Liver (tissue), 8 donors: ENCODE measurements at regions not wholly inside any gene's neighbourhood (a gene's known extent, or its start where the extent isn't known, plus 50 kb on each side); places are given as distances from the start of the nearest gene placed in this dataset.

Source experiments
- DNase-seq: peaks from one replicate; pipeline ENCODE4 v3.0.0-alpha.2; 2017; ENCODE audit warnings: low spot score
- H3K27ac ChIP-seq, 2 donors: one replicate each; pipeline ENCODE4 v1.7.0; 2013; ENCODE audit warnings: inconsistent platforms in 2 of 2, low read length in 2 of 2, control low read depth in 1 of 2, low read depth in 1 of 2, mild to moderate bottlenecking in 1 of 2
- H3K27me3 ChIP-seq, 4 donors: one replicate each; pipeline versions ENCODE4 v1.6.1 to v1.7.0; 2013; ENCODE audit warnings: low read length in 3 of 4, inconsistent platforms in 1 of 4, mild to moderate bottlenecking in 1 of 4, moderate library complexity in 1 of 4; ENCODE audit not compliant: control insufficient read depth in 4 of 4, insufficient read depth in 4 of 4
- H3K36me3 ChIP-seq, 4 donors: one replicate each; pipeline versions ENCODE4 v1.6.1 to v1.7.0; 2013; ENCODE audit warnings: low read length in 3 of 4, mild to moderate bottlenecking in 3 of 4, low read depth in 1 of 4, moderate library complexity in 1 of 4; ENCODE audit not compliant: control insufficient read depth in 4 of 4, insufficient read depth in 3 of 4
- H3K4me1 ChIP-seq, 4 donors: one replicate each; pipeline versions ENCODE4 v1.6.1 to v1.7.0; 2013; ENCODE audit warnings: low read length in 3 of 4, mild to moderate bottlenecking in 3 of 4, moderate library complexity in 1 of 4; ENCODE audit not compliant: control insufficient read depth in 4 of 4, insufficient read depth in 4 of 4
- H3K4me3 ChIP-seq, 3 donors: one replicate each; pipeline versions ENCODE4 v1.6.1 to v1.7.0; 2013; ENCODE audit warnings: low read length in 3 of 3, control low read depth in 1 of 3, low read depth in 1 of 3, mild to moderate bottlenecking in 1 of 3
- H3K9ac ChIP-seq, 2 donors: one replicate each; pipeline ENCODE4 v1.7.0; 2013; ENCODE audit warnings: low read length in 2 of 2, mild to moderate bottlenecking in 2 of 2, moderate library complexity in 2 of 2, control low read depth in 1 of 2, low read depth in 1 of 2
- H3K9me3 ChIP-seq, 4 donors: one replicate each; pipeline versions ENCODE4 v1.6.1 to v1.7.0; 2013; ENCODE audit warnings: low read length in 3 of 4; ENCODE audit not compliant: control insufficient read depth in 4 of 4
- EGR1 ChIP-seq, 2 donors: IDR thresholded peaks; 2 replicates each; pipeline ENCODE4 v1.6.1; 2016 to 2018; ENCODE audit warnings: antibody characterized with exemption in 2 of 2, low read depth in 2 of 2
- FOXA1 ChIP-seq: IDR thresholded peaks from 2 replicates; pipeline ENCODE4 v1.6.1; 2016; ENCODE audit warnings: antibody characterized with exemption
- FOXA2 ChIP-seq: IDR thresholded peaks from 2 replicates; pipeline ENCODE4 v1.6.1; 2016; ENCODE audit warnings: antibody characterized with exemption
- GABPA ChIP-seq, 2 donors: IDR thresholded peaks in 1 of 2; conservative IDR thresholded peaks in 1 of 2; 2 replicates each; pipeline ENCODE4 v1.6.1; 2016; ENCODE audit warnings: antibody characterized with exemption in 2 of 2, mild to moderate bottlenecking in 1 of 2, moderate library complexity in 1 of 2
- HNF4A ChIP-seq, 2 donors: conservative IDR thresholded peaks; 2 replicates each; pipeline ENCODE4 v1.6.1; 2016; ENCODE audit warnings: antibody characterized with exemption in 2 of 2, mild to moderate bottlenecking in 2 of 2
- HNF4G ChIP-seq: IDR thresholded peaks from 2 replicates; pipeline ENCODE4 v1.6.1; 2016; ENCODE audit warnings: antibody characterized with exemption
- RAD21 ChIP-seq, 2 donors: IDR thresholded peaks; 2 replicates each; pipeline ENCODE4 v1.6.1; 2016; ENCODE audit warnings: antibody characterized with exemption in 2 of 2, mild to moderate bottlenecking in 2 of 2
- RXRA ChIP-seq, 2 donors: IDR thresholded peaks; 2 replicates each; pipeline ENCODE4 v1.6.1; 2017 to 2018; ENCODE audit warnings: antibody characterized with exemption in 2 of 2, mild to moderate bottlenecking in 1 of 2
- SP1 ChIP-seq: IDR thresholded peaks from 2 replicates; pipeline ENCODE4 v1.6.1; 2018; ENCODE audit warnings: antibody characterized with exemption, mild to moderate bottlenecking
- TAF1 ChIP-seq: conservative IDR thresholded peaks from 2 replicates; pipeline ENCODE4 v1.6.1; 2016; ENCODE audit warnings: antibody characterized with exemption, mild to moderate bottlenecking
- YY1 ChIP-seq: IDR thresholded peaks from 2 replicates; pipeline ENCODE4 v1.6.1; 2016; ENCODE audit warnings: antibody characterized with exemption, mild to moderate bottlenecking
- WGBS: extraction: QIAGEN DNeasy Blood & Tissue Kit; methylation state at CpG from one replicate; pipeline ENCODE4 v1.1.7; 2013; 5-methylcytosine and 5-hydroxymethylcytosine counted together
- TF ChIP-seq, protein P1 (sequence below): fragments of 150-350 bp; IDR thresholded peaks from 2 replicates; pipeline ENCODE4 v1.5.1; 2017; ENCODE audit warnings: improper control_type of control experiment, low read depth, low read length; ENCODE audit not compliant: missing input control
- donor health status: healthy.
- donor health status: healthy.
- donor health status: healthy.
- donor health status: healthy.
- donor health status: healthy.

DNA sequence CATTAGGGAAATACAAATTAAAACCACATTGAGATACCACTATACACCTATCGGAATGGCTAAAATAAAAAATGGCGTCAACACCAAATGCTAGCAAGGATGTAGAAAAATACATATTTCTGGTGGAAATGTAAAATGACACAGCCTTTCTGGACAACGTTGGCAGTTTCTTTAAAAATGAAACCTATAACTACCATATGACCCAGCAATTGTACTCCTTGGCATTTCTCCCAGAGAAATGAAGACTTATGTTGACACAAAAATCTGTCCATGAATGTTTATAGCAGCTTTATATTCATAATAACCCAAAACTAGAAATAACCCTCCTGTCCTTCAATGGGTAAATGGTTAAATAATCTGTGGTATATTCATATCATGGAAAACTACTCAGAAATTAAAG, 188.7 kb upstream of the RAD23B start:
- Histone ChIP-seq H3K4me1 (no peaks in the 10 kb centered on the region), H3K9ac (no peak overlapping the region), H3K27me3 (no peaks in the 10 kb centered on the region), H3K27ac (no peak overlapping the region), H3K4me3 (no peak overlapping the region), H3K36me3 (no peaks in the 10 kb centered on the region), H3K9me3 (no peaks in the 10 kb centered on the region)
- TF ChIP-seq, protein P1, sequence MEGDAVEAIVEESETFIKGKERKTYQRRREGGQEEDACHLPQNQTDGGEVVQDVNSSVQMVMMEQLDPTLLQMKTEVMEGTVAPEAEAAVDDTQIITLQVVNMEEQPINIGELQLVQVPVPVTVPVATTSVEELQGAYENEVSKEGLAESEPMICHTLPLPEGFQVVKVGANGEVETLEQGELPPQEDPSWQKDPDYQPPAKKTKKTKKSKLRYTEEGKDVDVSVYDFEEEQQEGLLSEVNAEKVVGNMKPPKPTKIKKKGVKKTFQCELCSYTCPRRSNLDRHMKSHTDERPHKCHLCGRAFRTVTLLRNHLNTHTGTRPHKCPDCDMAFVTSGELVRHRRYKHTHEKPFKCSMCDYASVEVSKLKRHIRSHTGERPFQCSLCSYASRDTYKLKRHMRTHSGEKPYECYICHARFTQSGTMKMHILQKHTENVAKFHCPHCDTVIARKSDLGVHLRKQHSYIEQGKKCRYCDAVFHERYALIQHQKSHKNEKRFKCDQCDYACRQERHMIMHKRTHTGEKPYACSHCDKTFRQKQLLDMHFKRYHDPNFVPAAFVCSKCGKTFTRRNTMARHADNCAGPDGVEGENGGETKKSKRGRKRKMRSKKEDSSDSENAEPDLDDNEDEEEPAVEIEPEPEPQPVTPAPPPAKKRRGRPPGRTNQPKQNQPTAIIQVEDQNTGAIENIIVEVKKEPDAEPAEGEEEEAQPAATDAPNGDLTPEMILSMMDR: no peak
- no peak for DNase-seq
- 84% methylated on average over 3 of the region's 3 CpGs for WGBS

DNA sequence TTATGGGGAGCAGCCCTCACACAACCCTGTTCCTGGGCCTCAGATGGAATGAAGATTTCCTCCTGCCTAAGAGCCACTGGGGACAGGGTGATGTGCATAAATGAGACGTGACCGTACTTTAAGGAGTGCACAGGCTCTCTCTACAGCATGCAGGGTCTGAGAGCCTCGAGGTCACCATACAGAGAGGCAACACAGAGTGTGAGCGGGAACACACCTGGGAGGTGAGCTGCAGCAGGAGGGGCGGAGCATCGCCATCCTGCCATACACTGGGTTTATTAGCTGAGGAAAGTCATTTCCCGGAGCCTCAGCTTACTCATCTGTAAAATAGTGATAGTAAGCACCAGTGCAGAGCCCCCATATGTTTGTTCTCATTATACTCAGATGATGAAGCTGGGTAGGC, 182.5 kb upstream of the RAD23B start:
- H3K4me3 ChIP-seq: no peak overlapping the region
- TF ChIP-seq TAF1 (no peak), FOXA2 (no peak), HNF4G (no peak), HNF4A (conservative IDR thresholded peaks at IDR 0.05) (no peak), FOXA1 (no peak), RAD21 (IDR thresholded peaks at IDR 0.05) (no peak), RXRA (IDR thresholded peaks at IDR 0.05) (no peak), SP1 (no peak)
- no peaks in the 10 kb centered on the region for H3K4me1 ChIP-seq
- H3K36me3 ChIP-seq: no peaks in the 10 kb centered on the region
- 76% methylated on average over 7 of the region's 7 CpGs for WGBS
- no peaks in the 10 kb centered on the region for H3K9me3 ChIP-seq
- no peak overlapping the region for H3K27ac ChIP-seq
- no peak for DNase-seq
- no peak overlapping the region for H3K9ac ChIP-seq
- H3K27me3 ChIP-seq: no peaks in the 10 kb centered on the region

DNA sequence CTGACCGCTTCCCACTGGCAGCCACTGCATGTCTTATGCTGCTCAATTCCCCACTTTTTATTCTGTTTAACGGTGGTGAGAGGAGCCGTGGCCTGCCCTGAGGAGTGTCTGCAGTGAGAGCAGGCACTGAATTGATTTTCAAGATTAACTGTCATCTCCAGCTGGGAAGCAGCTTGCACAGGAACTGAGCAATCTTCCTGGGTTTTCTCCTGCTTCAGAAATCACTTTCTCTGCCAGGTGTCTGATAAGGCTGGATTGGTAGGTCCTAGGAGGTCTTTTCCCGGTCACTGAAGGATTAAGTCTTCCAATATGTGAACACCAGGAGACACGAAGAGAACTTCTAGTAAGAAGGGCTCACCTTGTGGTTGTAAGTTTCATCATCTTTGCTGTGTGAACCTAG, 181.1 kb upstream of the RAD23B start:
- no peaks in the 10 kb centered on the region for H3K27me3 ChIP-seq
- DNase-seq: no peak
- no peaks in the 10 kb centered on the region for H3K36me3 ChIP-seq
- H3K4me3 ChIP-seq: no peak overlapping the region
- H3K4me1 ChIP-seq: no peaks in the 10 kb centered on the region
- no peak overlapping the region for H3K9ac ChIP-seq
- H3K27ac ChIP-seq: no peak overlapping the region
- WGBS: 84% methylated on average over 5 of the region's 5 CpGs
- TF ChIP-seq YY1 (no peak), GABPA (IDR thresholded peaks at IDR 0.05 in 1 of 2, conservative IDR thresholded peaks at IDR 0.05 in 1 of 2) (no peak), RXRA (IDR thresholded peaks at IDR 0.05) (no peak), TAF1 (no peak), SP1 (no peak), EGR1 (IDR thresholded peaks at IDR 0.05; ENCODE audit: low read depth in 2 of 2) (no peak)
- TF ChIP-seq, protein P1: no peak
- H3K9me3 ChIP-seq: no peaks in the 10 kb centered on the region
